ENCODE measurements at regions not wholly inside any gene's neighbourhood (a gene's known extent, or its start where the extent isn't known, plus 50 kb on each side); places are given as distances from the start of the nearest gene placed in this dataset.

GRCh38 chr18:34114996-34115395 is 109.7 kb downstream of the NOL4 start:
- H3K9ac ChIP-seq (ENCODE audit: low read length) = no peak overlapping the region
- no peak overlapping the region for H3K27ac ChIP-seq (ENCODE audit: low read depth, low read length)
- H3K4me1 ChIP-seq (ENCODE audit: insufficient read depth, low read length) = no peaks in the 10 kb centered on the region
- no peaks in the 10 kb centered on the region for H3K9me3 ChIP-seq (ENCODE audit: low read length)
- H3K27me3 ChIP-seq (ENCODE audit: control insufficient read depth in 1 of 2, insufficient read depth in 2 of 2, low read length in 2 of 2) = no peaks in the 10 kb centered on the region
- no peak overlapping the region for H3K4me3 ChIP-seq (ENCODE audit: low read depth in 1 of 2, low read length in 2 of 2)
- H3K36me3 ChIP-seq (ENCODE audit: insufficient read depth, low read length) = no peaks in the 10 kb centered on the region

DNA sequence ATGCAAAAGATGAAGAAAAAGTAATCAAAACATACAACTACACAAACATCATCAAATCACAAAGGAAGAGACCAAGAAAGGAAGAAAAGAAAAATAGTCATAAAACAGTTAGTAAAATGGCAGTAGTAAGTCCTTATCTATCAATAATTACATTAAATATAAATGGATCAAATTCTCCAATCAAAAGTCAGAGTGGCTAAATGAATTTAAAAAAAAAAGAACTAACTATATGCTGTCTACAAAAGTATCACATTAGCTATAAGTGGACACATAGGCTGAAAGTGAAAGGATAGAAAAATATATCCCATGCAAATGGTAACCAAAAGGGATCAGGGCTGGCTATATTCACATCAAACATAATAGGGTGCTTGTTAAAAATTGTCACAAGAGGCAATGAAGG is 116.5 kb downstream of the NOL4 start:
- Histone ChIP-seq H3K4me1 (ENCODE audit: insufficient read depth, low read length) (no peaks in the 10 kb centered on the region), H3K4me3 (ENCODE audit: low read depth in 1 of 2, low read length in 2 of 2) (no peak overlapping the region), H3K36me3 (ENCODE audit: insufficient read depth, low read length) (no peaks in the 10 kb centered on the region), H3K27ac (ENCODE audit: low read depth, low read length) (no peak overlapping the region), H3K27me3 (ENCODE audit: control insufficient read depth in 1 of 2, insufficient read depth in 2 of 2, low read length in 2 of 2) (no peaks in the 10 kb centered on the region), H3K9me3 (ENCODE audit: low read length) (no peaks in the 10 kb centered on the region), H3K9ac (ENCODE audit: low read length) (no peak overlapping the region)

- Histone ChIP-seq H3K4me3 (ENCODE audit: low read depth in 1 of 2, low read length in 2 of 2) (no peak overlapping the region), H3K27ac (ENCODE audit: low read depth, low read length) (no peak overlapping the region), H3K9me3 (ENCODE audit: low read length) (no peaks in the 10 kb centered on the region), H3K27me3 (ENCODE audit: control insufficient read depth in 1 of 2, insufficient read depth in 2 of 2, low read length in 2 of 2) (no peaks in the 10 kb centered on the region), H3K36me3 (ENCODE audit: insufficient read depth, low read length) (no peaks in the 10 kb centered on the region), H3K9ac (ENCODE audit: low read length) (no peak overlapping the region), H3K4me1 (ENCODE audit: insufficient read depth, low read length) (no peaks in the 10 kb centered on the region)
Observed at GRCh38 chr18:34098109-34098508, 126.6 kb downstream of the NOL4 start.

DNA sequence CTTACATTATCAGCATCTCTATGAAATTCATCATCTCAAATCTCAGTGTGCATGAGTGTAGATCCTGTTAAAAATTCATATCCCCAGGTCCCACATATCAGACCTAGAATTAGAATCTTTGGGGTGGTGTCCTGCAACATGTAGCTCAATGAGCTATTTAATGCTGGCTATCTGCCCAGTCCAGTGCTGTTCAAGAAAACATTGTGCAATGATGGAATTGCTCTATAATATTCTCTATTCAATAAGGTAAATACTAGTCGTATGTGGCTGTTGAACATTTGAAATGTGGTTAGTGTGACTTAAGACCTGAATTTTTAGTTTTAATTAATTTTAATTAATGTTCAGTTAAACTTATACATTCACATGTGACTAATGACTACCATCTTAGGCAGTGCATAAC is 127.4 kb downstream of the NOL4 start:
- Histone ChIP-seq H3K27me3 (ENCODE audit: control insufficient read depth in 1 of 2, insufficient read depth in 2 of 2, low read length in 2 of 2) (no peaks in the 10 kb centered on the region), H3K9me3 (ENCODE audit: low read length) (no peaks in the 10 kb centered on the region), H3K27ac (ENCODE audit: low read depth, low read length) (no peak overlapping the region), H3K4me1 (ENCODE audit: insufficient read depth, low read length) (no peaks in the 10 kb centered on the region), H3K4me3 (ENCODE audit: low read depth in 1 of 2, low read length in 2 of 2) (no peak overlapping the region), H3K36me3 (ENCODE audit: insufficient read depth, low read length) (no peaks in the 10 kb centered on the region), H3K9ac (ENCODE audit: low read length) (no peak overlapping the region)

DNA sequence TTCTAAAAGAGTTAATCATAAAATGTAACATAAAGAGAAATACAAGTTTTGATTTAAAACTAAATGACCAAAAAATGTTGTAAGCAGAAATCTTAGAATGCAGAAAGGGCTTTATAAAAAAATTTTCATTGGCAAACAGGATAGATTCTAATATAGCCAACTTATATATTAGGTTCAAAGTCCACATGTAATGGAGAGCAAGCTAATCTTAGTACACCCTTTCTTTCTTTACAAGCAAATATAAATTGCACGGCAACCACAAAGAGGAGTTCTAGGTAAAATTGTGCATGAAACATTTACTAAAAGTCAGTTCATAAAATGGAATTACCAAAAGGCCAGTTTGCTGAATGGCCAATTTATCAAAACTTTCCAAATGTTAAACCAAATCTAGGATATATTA is 130.6 kb downstream of the NOL4 start:
- no peaks in the 10 kb centered on the region for H3K4me1 ChIP-seq (ENCODE audit: insufficient read depth, low read length)
- no peaks in the 10 kb centered on the region for H3K36me3 ChIP-seq (ENCODE audit: insufficient read depth, low read length)
- H3K4me3 ChIP-seq (ENCODE audit: low read depth in 1 of 2, low read length in 2 of 2) = no peak overlapping the region
- no peaks in the 10 kb centered on the region for H3K9me3 ChIP-seq (ENCODE audit: low read length)
- no peak overlapping the region for H3K9ac ChIP-seq (ENCODE audit: low read length)
- H3K27ac ChIP-seq (ENCODE audit: low read depth, low read length) = no peak overlapping the region
- H3K27me3 ChIP-seq (ENCODE audit: control insufficient read depth in 1 of 2, insufficient read depth in 2 of 2, low read length in 2 of 2) = no peaks in the 10 kb centered on the region

- Histone ChIP-seq H3K9me3 (ENCODE audit: low read length) (no peaks in the 10 kb centered on the region), H3K9ac (ENCODE audit: low read length) (no peak overlapping the region), H3K27ac (ENCODE audit: low read depth, low read length) (no peak overlapping the region), H3K4me1 (ENCODE audit: insufficient read depth, low read length) (no peaks in the 10 kb centered on the region), H3K4me3 (ENCODE audit: low read depth in 1 of 2, low read length in 2 of 2) (no peak overlapping the region), H3K36me3 (ENCODE audit: insufficient read depth, low read length) (no peaks in the 10 kb centered on the region), H3K27me3 (ENCODE audit: control insufficient read depth in 1 of 2, insufficient read depth in 2 of 2, low read length in 2 of 2) (no peaks in the 10 kb centered on the region)
Observed at GRCh38 chr18:34092796-34093195, 131.9 kb downstream of the NOL4 start.

DNA sequence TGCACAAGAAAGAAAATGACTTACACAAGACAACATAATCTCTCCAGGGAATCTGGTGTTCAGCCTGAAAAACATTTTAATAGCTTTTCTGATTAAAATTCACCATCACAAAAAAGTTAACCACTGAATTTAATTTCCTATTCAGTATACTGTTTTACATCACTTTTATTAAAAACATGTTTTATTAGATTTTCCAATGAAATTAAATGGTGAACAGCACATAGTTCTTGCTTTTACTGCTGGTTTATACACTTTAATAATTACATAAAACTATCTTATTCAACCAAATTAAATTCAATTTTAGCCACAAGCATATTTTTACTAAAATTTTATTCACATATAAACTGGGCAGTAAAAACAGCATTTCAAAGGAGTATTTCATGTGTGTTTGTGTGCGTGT is 138.3 kb downstream of the NOL4 start:
- no peak overlapping the region for H3K9ac ChIP-seq (ENCODE audit: low read length)
- no peaks in the 10 kb centered on the region for H3K9me3 ChIP-seq (ENCODE audit: low read length)
- H3K27me3 ChIP-seq (ENCODE audit: control insufficient read depth in 1 of 2, insufficient read depth in 2 of 2, low read length in 2 of 2) = no peaks in the 10 kb centered on the region
- H3K4me1 ChIP-seq (ENCODE audit: insufficient read depth, low read length) = no peaks in the 10 kb centered on the region
- H3K36me3 ChIP-seq (ENCODE audit: insufficient read depth, low read length) = no peaks in the 10 kb centered on the region
- no peak overlapping the region for H3K4me3 ChIP-seq (ENCODE audit: low read depth in 1 of 2, low read length in 2 of 2)
- H3K27ac ChIP-seq (ENCODE audit: low read depth, low read length) = no peak overlapping the region

DNA sequence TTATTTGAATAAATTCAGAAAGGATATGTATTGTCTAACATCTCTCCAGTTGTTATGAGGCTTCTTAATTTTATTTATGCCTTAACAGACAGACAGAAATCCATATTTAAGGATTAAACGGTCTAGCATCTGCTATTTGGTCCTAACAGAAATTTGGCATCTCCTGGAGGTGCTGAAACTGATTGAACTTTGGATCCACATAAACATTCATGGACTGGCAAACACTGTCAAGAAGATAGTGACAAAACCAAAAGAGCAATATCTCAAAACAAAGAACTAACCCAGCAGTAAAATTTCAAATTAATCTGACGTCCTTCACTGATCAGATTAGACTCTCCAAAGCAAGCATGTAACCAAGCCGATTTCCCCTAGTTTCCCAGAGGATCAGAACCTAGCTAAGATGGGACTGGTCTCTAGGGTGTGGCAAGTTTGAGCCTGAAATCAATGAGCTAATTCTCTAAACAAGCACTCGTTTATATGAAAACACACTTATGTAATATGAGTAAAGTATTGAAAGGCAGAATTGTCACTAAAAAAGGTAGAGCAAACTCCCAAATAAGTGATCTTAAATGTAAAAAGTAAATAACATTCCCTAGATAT is 139.5 kb downstream of the NOL4 start:
- H3K9ac ChIP-seq (ENCODE audit: low read length) = no peak overlapping the region
- H3K27ac ChIP-seq (ENCODE audit: low read depth, low read length) = no peak overlapping the region
- no peak overlapping the region for H3K4me3 ChIP-seq (ENCODE audit: low read depth in 1 of 2, low read length in 2 of 2)
- no peaks in the 10 kb centered on the region for H3K36me3 ChIP-seq (ENCODE audit: insufficient read depth, low read length)
- H3K9me3 ChIP-seq (ENCODE audit: low read length) = no peaks in the 10 kb centered on the region
- no peaks in the 10 kb centered on the region for H3K27me3 ChIP-seq (ENCODE audit: control insufficient read depth in 1 of 2, insufficient read depth in 2 of 2, low read length in 2 of 2)
- H3K4me1 ChIP-seq (ENCODE audit: insufficient read depth, low read length) = no peaks in the 10 kb centered on the region

GRCh38 chr18:34084635-34085034 is 140.1 kb downstream of the NOL4 start:
- H3K27ac ChIP-seq (ENCODE audit: low read depth, low read length) = no peak overlapping the region
- no peak overlapping the region for H3K9ac ChIP-seq (ENCODE audit: low read length)
- no peaks in the 10 kb centered on the region for H3K9me3 ChIP-seq (ENCODE audit: low read length)
- H3K27me3 ChIP-seq (ENCODE audit: control insufficient read depth in 1 of 2, insufficient read depth in 2 of 2, low read length in 2 of 2) = no peaks in the 10 kb centered on the region
- H3K4me3 ChIP-seq (ENCODE audit: low read depth in 1 of 2, low read length in 2 of 2) = no peak overlapping the region
- H3K36me3 ChIP-seq (ENCODE audit: insufficient read depth, low read length) = no peaks in the 10 kb centered on the region
- no peaks in the 10 kb centered on the region for H3K4me1 ChIP-seq (ENCODE audit: insufficient read depth, low read length)

- Histone ChIP-seq H3K36me3 (ENCODE audit: insufficient read depth, low read length) (no peaks in the 10 kb centered on the region), H3K9ac (ENCODE audit: low read length) (no peak overlapping the region), H3K4me3 (ENCODE audit: low read depth in 1 of 2, low read length in 2 of 2) (no peak overlapping the region), H3K27me3 (ENCODE audit: control insufficient read depth in 1 of 2, insufficient read depth in 2 of 2, low read length in 2 of 2) (no peaks in the 10 kb centered on the region), H3K27ac (ENCODE audit: low read depth, low read length) (no peak overlapping the region), H3K9me3 (ENCODE audit: low read length) (no peaks in the 10 kb centered on the region), H3K4me1 (ENCODE audit: insufficient read depth, low read length) (no peaks in the 10 kb centered on the region)
Observed at GRCh38 chr18:34083910-34084535, 140.7 kb downstream of the NOL4 start.

GRCh38 chr18:34077599-34077998 is 147.1 kb downstream of the NOL4 start:
- no peaks in the 10 kb centered on the region for H3K9me3 ChIP-seq (ENCODE audit: low read length)
- H3K27ac ChIP-seq (ENCODE audit: low read depth, low read length) = no peak overlapping the region
- no peak overlapping the region for H3K9ac ChIP-seq (ENCODE audit: low read length)
- no peaks in the 10 kb centered on the region for H3K36me3 ChIP-seq (ENCODE audit: insufficient read depth, low read length)
- H3K27me3 ChIP-seq (ENCODE audit: control insufficient read depth in 1 of 2, insufficient read depth in 2 of 2, low read length in 2 of 2) = no peaks in the 10 kb centered on the region
- H3K4me3 ChIP-seq (ENCODE audit: low read depth in 1 of 2, low read length in 2 of 2) = no peak overlapping the region
- H3K4me1 ChIP-seq (ENCODE audit: insufficient read depth, low read length) = no peaks in the 10 kb centered on the region
